GM19035 (cell line): ENCODE measurements at regions not wholly inside any gene's neighbourhood (a gene's known extent, or its start where the extent isn't known, plus 50 kb on each side); places are given as distances from the start of the nearest gene placed in this dataset.

Experiments used
- ATAC-seq: cut with Tn5 transposase; IDR thresholded peaks from one replicate; pipeline ENCODE4 v1.9.1; 2021; ENCODE audit not compliant: unreplicated experiment

DNA sequence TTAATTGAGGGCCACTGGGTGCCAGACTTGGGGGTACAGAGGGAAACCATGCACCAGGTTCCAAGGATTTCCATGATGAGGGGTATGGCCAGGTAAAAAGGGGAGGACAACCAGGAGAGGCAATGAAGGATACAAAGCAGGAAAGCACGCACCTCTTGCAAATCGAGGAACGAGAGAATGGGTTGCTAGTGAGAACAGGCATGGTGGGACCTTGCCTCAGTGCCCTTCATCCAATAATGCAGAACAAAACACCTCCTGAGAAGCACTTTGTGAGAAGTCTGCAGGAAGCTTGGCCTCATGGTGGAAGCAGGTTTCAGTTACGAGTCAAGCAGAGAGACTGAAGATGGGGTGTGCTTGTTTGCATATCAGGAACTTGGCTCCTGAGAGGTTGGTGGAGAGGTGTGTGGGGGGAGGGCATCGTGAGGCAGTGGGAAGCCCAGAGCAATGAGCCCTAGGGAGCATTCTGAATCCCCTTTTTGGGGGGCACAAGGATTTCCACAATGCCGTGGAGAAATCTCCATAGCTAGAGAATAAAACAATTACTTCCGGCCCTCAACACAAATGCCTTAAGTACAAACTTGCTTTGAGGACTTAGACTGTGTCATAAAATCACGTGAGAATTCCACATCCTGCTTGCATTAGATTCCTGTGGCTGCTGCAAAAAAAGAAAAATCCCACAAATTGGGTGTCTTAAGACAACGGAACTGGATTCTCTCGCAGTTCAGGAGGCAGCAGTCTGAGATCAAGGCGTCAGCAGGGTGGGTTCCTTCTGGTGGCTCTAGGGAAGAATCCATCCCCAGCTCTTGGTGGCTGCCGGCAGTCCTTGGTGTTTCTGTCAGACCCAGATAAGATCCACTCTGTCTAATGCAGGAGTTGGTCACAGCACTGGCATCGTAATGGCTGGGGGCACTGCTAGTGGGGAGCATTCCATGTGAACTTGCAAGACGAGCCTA lies 54.9 kb upstream of the BACE2 start:
- no peak for ATAC-seq

DNA sequence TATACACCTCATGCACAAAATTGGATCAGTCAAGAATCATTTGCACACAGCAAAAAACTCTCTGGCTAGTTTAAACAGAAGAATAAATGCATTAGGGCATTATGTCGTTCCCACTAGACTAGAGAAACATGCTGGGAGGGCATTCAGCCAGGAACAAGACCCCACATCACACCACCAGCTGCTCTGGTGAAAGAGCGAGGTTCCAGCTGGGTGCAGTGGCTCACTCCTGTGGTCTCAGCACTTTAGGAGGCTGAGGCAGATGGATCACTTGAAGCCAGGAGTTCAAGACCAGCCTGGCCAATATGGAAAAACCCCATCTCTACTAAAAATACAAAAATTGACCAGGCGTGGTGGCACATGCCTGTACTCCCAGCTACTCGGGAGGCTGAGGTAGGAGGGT lies 52.1 kb upstream of the BACE2 start:
- ATAC-seq, result no peak
